ENCODE measurements at regions not wholly inside any gene's neighbourhood (a gene's known extent, or its start where the extent isn't known, plus 50 kb on each side); places are given as distances from the start of the nearest gene placed in this dataset.
"Not testable (repeated sequence)": the region's sequence is repeated elsewhere in the genome, so short reads cannot be mapped to it uniquely, and the experiment has no call there.

DNA sequence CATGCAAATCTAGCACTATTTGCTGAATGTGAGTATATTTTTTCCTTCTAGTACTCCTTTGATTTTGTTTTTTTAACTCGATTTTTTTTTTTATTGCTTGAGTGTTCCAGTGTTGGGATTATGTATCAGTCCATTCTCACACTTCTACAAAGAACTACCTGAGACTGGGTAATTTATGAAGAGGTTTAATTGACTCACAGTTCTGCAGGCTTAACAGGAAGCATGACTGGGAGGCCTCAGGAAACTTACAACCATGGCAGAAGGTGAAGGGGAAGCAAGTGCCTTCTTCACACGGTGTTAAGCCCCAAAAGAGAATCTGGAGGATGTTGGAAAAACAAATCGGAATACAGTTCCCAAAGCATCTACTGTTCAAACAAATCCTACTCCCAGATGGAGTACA, 69.1 kb downstream of the ZNF518B start:
- DNase-seq, result not testable (repeated sequence)

DNA sequence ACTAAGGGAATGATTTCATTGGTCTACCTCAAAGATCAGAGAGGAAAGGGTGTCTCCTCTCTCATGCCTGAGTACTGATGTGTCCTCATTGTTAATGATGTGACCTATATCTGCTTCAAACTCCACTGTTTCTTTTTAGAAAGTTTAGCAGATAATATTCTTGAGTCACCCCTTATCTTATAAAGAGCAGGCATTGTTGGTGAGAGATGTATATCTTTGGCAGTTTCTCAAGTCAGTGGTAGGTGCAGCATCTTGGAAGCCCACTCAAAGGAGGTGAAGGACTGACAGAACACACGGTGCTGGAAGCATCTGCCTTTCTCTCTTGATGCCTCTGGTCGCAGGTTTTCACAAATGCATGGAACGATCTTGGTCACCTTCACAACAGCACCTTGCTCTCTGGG, 71.2 kb downstream of the ZNF518B start:
- TF ChIP-seq POLR2A (IDR thresholded peaks at IDR 0.05; ENCODE audit: low read length) (no peak), GATA1 (IDR thresholded peaks at IDR 0.05; ENCODE audit: low read depth, low read length) (no peak)
- DNase-seq, result peak in 1 of 2 experiments; percentile 69

DNA sequence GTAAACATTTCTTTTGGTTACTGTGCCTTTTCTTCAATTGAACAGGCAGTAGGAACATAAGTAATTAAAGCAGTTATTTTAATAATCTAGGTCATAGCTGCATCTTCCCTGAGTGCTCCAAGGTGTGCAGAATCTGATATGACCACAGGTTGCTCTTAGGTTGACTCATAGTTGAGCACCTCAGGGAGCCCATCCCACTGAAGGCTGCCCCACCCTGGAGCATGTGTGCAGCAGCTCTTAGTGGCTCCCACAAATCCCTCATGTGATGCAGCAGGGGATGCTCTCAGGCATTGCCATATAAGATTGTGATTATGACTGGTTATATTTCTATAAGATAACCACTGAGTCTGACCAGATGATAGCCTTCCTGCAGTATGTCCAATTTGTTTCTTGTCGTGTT, 72.3 kb downstream of the ZNF518B start:
- TF ChIP-seq GATA1 (IDR thresholded peaks at IDR 0.05; ENCODE audit: low read depth, low read length), result no peak
- TF ChIP-seq POLR2A (IDR thresholded peaks at IDR 0.05; ENCODE audit: low read length), result no peak

DNA sequence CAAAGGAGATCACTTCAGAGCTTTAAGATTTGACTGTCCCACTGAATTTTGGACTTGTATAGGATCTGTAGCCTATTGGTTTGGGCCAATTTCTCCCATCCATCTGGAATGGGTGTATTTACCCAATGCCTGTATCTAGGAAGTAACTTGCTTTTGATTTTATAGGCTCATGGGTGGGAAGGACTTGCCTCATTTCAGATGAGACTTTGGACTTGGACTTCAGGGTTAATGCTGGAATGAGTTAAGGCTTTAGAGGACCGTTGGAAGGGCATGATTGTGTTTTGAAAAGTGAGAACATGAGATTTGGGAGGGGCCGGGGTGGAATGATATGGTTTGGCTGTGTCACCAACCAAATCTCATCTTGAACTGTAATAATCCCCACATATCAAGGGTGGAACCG, 73.8 kb downstream of the ZNF518B start:
- no peak for DNase-seq
- TF ChIP-seq GATA1 (IDR thresholded peaks at IDR 0.05; ENCODE audit: low read depth, low read length) (no peak), POLR2A (IDR thresholded peaks at IDR 0.05; ENCODE audit: low read length) (no peak)

More for the DNA sequence above, 72.3 kb downstream of the ZNF518B start:
- no peak for DNase-seq

DNA sequence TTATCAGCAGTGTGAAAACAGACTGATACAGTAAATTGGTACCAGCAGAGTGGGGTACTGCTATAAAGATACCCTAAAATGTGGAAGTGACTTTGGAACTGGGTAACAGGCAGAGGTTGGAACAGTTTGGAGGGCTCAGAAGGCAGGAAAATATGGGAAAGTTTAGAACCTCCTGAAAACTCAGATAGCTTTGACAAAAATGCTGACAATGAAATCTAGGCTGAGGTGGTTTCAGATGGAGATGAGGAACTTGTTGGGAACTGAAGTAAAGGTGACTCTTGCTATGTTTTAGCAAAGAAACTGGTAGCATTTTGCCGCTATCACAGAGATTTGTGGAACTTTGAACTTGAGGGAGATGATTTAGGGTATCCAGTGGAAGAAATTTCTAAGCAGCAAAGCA, 75.1 kb downstream of the ZNF518B start:
- not testable (repeated sequence) for DNase-seq

DNA sequence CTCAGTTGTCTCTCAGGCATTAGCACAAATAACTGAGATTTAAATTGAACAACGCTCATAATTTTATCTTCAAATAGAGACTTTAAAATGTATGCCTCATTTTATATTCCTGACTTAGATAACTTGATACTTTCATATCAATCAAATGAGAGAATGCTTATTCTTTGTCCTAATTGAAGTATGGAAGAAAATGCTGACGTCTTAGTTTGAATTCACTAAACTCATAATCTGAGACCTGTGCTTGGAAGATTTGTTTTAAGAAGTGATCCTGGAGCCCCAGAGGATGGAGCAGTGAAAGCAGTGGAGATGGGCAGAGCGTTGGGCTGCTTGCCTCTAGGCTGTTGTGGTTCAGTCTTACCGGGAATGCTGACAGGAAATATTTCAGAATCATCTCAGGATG, 76.1 kb downstream of the ZNF518B start:
- TF ChIP-seq GATA1 (IDR thresholded peaks at IDR 0.05; ENCODE audit: low read depth, low read length) (no peak), POLR2A (IDR thresholded peaks at IDR 0.05; ENCODE audit: low read length) (no peak)
- DNase-seq, result no peak

DNA sequence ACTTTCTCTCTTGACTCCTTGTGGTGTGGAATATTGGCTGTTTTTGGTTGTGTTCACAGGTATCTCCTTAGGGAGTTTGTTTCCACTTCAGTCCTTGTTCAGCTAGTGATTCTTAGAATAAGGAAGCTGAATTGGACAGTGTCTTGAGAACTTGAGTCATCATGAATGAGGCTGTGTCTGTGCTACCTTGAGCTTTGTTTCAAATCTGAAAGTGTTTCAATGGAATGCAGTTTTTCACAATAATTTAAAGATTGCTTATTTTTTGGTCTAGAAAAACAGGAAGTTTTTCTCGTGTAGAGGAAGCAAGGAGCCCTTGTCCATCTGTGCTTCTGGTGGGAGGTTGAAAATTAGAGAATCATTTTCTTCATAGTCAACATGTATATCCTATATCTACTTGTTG, 76.5 kb downstream of the ZNF518B start:
- TF ChIP-seq POLR2A (IDR thresholded peaks at IDR 0.05; ENCODE audit: low read length) (no peak), GATA1 (IDR thresholded peaks at IDR 0.05; ENCODE audit: low read depth, low read length) (no peak)
- no peak for DNase-seq

DNA sequence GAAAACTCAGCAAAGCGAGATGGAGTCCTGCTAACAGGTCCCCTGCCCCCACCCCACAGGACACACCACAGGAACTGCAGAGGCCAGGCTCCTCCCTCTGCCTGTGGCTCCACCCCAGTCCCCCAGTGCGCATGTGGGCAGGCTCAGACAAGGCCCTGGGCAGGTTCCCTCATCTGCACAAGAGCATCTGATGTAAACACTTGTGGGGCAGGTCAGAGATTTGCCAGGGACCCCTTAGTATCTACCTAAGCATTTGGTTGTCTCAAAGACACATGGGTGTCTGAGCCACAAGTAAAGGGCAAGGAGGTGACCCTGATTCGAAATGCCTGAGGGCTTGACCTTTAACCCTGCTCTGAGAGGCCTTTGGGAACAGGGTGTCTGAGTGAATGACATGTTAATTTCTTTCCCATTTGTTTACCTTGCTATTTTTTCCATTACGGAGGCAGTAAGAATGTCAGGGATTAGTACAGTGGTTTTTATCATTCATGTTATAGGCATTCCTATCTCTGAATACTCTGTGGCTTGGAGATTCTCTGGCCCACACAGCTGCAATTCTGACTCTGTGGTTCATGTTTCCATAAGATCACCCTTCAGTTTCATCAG, 85.3 kb downstream of the ZNF518B start:
- DNase-seq, result no peak

DNA sequence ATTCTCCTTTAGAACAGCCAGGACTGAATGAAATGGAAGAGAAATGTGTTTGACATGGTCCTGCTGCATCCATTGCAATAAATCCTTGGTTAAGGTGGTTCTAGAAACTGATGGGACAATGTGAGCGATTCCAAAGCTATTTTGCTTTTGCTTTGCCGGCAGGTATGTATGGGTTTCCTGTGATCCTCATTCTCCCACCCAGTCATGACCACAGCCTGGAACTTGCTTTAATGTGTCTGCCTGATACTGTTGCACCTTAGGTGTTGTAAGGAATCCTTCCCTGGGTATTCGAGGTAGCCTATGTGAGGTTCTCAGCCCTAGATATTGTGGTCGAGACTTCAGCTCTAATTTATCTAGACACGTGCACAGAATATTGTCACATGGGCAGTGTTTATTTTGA, 86.1 kb downstream of the ZNF518B start:
- TF ChIP-seq POLR2A (IDR thresholded peaks at IDR 0.05; ENCODE audit: low read length) (no peak), GATA1 (IDR thresholded peaks at IDR 0.05; ENCODE audit: low read depth, low read length) (no peak)
- no peak for DNase-seq

More for the DNA sequence above, 85.3 kb downstream of the ZNF518B start:
- TF ChIP-seq POLR2A (IDR thresholded peaks at IDR 0.05; ENCODE audit: low read length), result no peak
- TF ChIP-seq GATA1 (IDR thresholded peaks at IDR 0.05; ENCODE audit: low read depth, low read length), result no peak

DNA sequence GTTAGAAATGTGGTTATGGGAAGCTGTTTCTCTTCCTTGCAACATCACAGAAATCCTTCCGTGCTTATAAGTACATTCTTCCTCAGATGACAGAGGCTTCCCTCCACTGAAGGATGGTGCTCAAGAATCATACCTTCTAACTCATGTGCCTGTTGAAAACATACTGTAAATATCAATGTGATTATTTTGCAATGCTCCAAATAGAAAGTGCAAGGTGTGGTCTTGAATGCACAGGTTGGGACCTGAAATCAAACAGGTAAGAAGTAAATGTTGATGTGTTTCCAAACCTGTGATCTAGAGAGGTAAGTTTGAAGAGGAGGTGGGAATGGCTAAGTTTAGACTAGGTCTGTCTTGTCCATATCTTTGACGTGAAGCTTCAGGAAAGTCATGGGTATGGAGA, 87.7 kb downstream of the ZNF518B start:
- TF ChIP-seq POLR2A (IDR thresholded peaks at IDR 0.05; ENCODE audit: low read length), result no peak
- TF ChIP-seq GATA1 (IDR thresholded peaks at IDR 0.05; ENCODE audit: low read depth, low read length), result no peak
- DNase-seq, result no peak

DNA sequence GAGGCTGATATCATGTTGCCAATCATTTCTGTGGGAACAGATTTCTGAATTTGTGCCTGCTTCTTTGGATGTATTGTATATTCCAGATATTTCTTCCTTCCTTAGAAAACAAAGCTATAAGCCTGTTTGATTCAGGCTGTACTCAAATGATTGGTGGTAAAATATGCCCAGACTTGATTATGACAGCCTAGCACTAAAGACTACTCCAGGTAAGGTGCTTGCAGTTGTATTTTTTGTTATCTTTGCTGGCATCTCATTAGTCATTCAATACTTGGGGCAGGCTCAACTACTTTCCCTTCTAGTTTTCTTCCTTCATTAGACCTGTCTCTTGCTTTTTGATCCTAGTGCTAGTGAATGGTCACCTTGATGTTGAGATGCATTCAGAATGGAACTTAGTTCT, 90.6 kb downstream of the ZNF518B start:
- no peak for TF ChIP-seq POLR2A (IDR thresholded peaks at IDR 0.05; ENCODE audit: low read length)
- TF ChIP-seq GATA1 (IDR thresholded peaks at IDR 0.05; ENCODE audit: low read depth, low read length), result no peak
- DNase-seq, result no peak

DNA sequence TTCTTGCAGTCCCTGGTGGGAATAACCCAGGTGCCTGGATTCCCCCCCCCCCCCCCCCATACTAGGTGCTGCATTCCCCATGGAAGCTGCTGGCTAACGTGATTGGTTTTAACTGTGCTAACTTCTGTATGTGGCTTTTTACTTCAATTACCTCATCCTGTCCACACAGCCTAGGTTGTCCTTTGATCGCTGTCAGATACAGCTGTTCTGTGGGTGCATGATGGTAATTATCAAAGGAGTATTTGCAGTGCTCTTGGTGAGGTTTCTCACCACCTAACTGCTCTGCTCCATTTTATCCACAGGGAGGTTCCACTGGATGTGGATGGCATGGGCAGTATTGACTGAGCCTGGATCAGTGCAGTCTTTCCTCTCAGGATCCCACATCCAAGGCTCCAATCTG, 93.0 kb downstream of the ZNF518B start:
- no peak for DNase-seq
- TF ChIP-seq GATA1 (IDR thresholded peaks at IDR 0.05; ENCODE audit: low read depth, low read length) (no peak), POLR2A (IDR thresholded peaks at IDR 0.05; ENCODE audit: low read length) (no peak)

DNA sequence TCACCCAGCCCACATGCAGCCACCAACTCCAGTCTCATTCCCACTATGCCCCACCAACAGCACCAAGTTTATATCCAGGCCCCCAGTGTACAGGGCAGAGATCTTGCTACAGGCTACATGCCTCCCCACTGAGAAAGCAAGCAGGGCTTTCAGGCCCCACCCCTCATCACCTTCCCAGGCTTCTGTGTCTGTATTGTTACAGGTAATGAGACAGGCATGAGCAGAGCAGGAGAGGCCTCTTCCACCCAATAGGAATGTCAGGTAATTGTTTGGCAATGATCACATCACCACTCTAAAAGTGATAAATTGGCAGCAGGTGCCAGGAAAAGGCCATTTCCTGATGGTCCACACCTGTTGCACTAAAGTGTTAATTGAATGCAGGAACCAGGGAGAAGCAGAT, 102.5 kb downstream of the ZNF518B start:
- TF ChIP-seq GATA1 (IDR thresholded peaks at IDR 0.05; ENCODE audit: low read depth, low read length) (no peak), POLR2A (IDR thresholded peaks at IDR 0.05; ENCODE audit: low read length) (no peak)
- DNase-seq, result no peak

DNA sequence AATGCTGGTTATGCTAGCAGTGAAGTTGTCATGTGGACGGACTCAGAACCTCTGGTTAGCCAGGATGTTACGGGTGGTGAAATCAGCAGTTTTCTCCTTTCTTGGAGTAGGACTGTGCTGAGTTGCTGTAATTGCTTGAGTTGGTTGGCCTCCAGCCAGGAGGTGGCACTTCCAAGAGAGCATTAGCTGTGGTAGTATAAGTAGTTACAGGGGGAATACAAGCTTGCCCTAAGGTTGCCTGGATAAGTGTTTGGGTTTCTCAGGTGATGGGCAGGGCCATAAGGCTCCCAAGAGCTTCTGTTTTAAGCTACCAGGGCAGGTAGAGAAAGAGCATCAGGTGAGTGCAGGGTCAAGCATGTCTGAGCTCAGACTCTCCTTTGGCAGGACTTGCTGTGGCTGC, 103.0 kb downstream of the ZNF518B start:
- DNase-seq, result no peak
- no peak for TF ChIP-seq POLR2A (IDR thresholded peaks at IDR 0.05; ENCODE audit: low read length)
- no peak for TF ChIP-seq GATA1 (IDR thresholded peaks at IDR 0.05; ENCODE audit: low read depth, low read length)

DNA sequence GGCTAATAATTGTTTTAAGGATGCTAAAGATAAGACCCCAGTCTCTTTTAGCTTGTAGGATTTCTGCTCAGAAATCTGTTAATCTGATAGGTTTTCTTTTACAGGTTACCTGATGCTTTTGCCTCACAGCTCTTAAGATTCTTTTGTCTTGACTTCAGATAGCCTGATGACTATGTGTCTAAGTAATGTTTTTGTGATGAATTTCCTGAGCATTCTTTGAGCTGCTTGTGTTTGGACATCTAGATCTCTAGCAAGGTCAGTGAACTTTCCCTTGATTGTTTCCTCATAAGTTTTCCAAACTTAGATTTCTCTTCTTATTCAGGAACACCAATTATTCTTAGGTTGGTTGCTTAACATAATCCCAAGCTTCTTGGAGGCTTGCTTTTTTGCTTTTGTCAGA, 104.1 kb downstream of the ZNF518B start:
- DNase-seq, result no peak
- TF ChIP-seq POLR2A (IDR thresholded peaks at IDR 0.05; ENCODE audit: low read length) (no peak), GATA1 (IDR thresholded peaks at IDR 0.05; ENCODE audit: low read depth, low read length) (no peak)

DNA sequence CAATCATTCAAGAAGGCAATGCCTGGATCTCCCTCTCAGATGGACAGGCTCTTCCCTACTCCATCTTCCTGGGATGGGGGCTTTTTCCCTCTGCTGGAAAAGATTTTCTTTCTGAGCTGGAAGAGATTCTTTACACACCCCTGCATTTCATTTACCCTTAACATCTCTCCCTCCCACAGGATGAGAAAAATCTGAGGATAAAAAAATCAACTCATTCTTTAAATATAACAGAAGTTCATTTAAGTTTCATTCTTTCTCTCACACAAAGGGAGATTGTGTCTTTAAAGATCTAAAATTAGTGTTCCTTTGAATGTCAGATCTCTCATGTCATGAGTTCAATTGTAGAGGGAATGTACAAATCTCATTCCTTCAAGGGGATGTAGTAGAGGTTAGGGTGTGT, 109.0 kb downstream of the ZNF518B start:
- DNase-seq, result no peak
- no peak for TF ChIP-seq GATA1 (IDR thresholded peaks at IDR 0.05; ENCODE audit: low read depth, low read length)
- no peak for TF ChIP-seq POLR2A (IDR thresholded peaks at IDR 0.05; ENCODE audit: low read length)
